SK-N-SH (cell line): ENCODE measurements at regions not wholly inside any gene's neighbourhood (a gene's known extent, or its start where the extent isn't known, plus 50 kb on each side); places are given as distances from the start of the nearest gene placed in this dataset.

Experiments
- CTCF ChIA-PET: fragments of 300-600, 350-600 bp; formaldehyde crosslinking; extraction: SDS; loops from one replicate; lab custom pipeline; 2021; lab: Yijun Ruan, JAX
- POLR2A ChIA-PET: fragments of 350-600 bp; sonication (Branson Sonifier 250); formaldehyde crosslinking; extraction: SDS; loops from one replicate; lab custom pipeline; 2020; ENCODE audit warnings: antibody characterized with exemption, inconsistent platforms; lab: Yijun Ruan, JAX
- DNase-seq: peaks from one replicate; pipeline ENCODE4 v3.0.0; 2012
- H2AFZ ChIP-seq: fragments of 200-600 bp; sonication (generic); 2 replicates; pipeline ENCODE4 v1.8.1; 2016; ENCODE audit warnings: antibody characterized with exemption, mild to moderate bottlenecking, low read depth
- H3F3A ChIP-seq: fragments of 200-600 bp; sonication (generic); replicated peaks from 2 replicates; pipeline ENCODE3; 2016; ENCODE audit warnings: antibody characterized with exemption, mild to moderate bottlenecking; ENCODE audit not compliant: insufficient read depth
- H3K27ac ChIP-seq, 2 experiments: fragments of 200-500 bp in 1 of 2; fragments of 200-600 bp in 1 of 2; sonication (Bioruptor generic) in 1 of 2; sonication (generic), shearing (Covaris generic) in 1 of 2; 2 replicates each; pipeline versions ENCODE4 v1.5.1 to v1.6.1; 2014 to 2016; ENCODE audit warnings: low read depth in 2 of 2, inconsistent platforms in 1 of 2, low read length in 1 of 2, mild to moderate bottlenecking in 1 of 2, mixed read lengths in 1 of 2
- H3K27me3 ChIP-seq: fragments of 200-600 bp; sonication (generic), shearing (Covaris generic); 2 replicates; pipeline ENCODE4 v1.6.1; 2016; ENCODE audit warnings: mixed run types; ENCODE audit not compliant: insufficient read depth
- H3K36me3 ChIP-seq, 2 experiments: fragments of 200-500 bp in 1 of 2; fragments of 200-600 bp in 1 of 2; sonication (Bioruptor generic) in 1 of 2; sonication (generic) in 1 of 2; replicated peaks in 1 of 2; 2 replicates each; pipeline versions ENCODE3 to v1.5.1; 2014 to 2016; ENCODE audit warnings: low read length in 1 of 2, mild to moderate bottlenecking in 1 of 2; ENCODE audit not compliant: insufficient read depth in 2 of 2, control insufficient read depth in 1 of 2
- H3K4me1 ChIP-seq, 2 experiments: fragments of 200-500 bp in 1 of 2; fragments of 200-600 bp in 1 of 2; sonication (Bioruptor generic) in 1 of 2; sonication (generic), shearing (Covaris generic) in 1 of 2; 2 replicates each; pipeline versions ENCODE4 v1.5.1 to v1.6.1; 2014 to 2016; ENCODE audit warnings: low read depth in 1 of 2, low read length in 1 of 2, mixed run types in 1 of 2; ENCODE audit not compliant: insufficient read depth in 2 of 2, control insufficient read depth in 1 of 2
- H3K4me2 ChIP-seq: fragments of 200-600 bp; sonication (generic), shearing (Covaris generic); 2 replicates; pipeline ENCODE4 v1.6.1; 2017; ENCODE audit warnings: mixed run types
- H3K4me3 ChIP-seq, 2 experiments: fragments of 200-500 bp in 1 of 2; fragments of 200-600 bp in 1 of 2; sonication (Bioruptor generic) in 1 of 2; sonication (generic), shearing (Covaris generic) in 1 of 2; 2 replicates each; pipeline versions ENCODE4 v1.5.1 to v1.8.1; 2014 to 2016; ENCODE audit warnings: low read depth in 2 of 2, inconsistent platforms in 1 of 2, low read length in 1 of 2, mild to moderate bottlenecking in 1 of 2, mixed read lengths in 1 of 2, moderate library complexity in 1 of 2
- H3K79me2 ChIP-seq: fragments of 200-600 bp; sonication (generic); 2 replicates; pipeline ENCODE4 v1.8.1; 2017; ENCODE audit warnings: mild to moderate bottlenecking; ENCODE audit not compliant: insufficient read depth
- H3K9ac ChIP-seq: fragments of 200-600 bp; sonication (generic); 2 replicates; pipeline ENCODE4 v1.6.1; 2017; ENCODE audit warnings: mixed run types
- H3K9me2 ChIP-seq: fragments of 200-600 bp; sonication (generic); 2 replicates; pipeline ENCODE4 v1.6.1; 2017; ENCODE audit warnings: mixed run types
- H3K9me3 ChIP-seq: fragments of 200-600 bp; sonication (generic); 2 replicates; pipeline ENCODE4 v1.6.1; 2017; ENCODE audit warnings: mixed run types, mild to moderate bottlenecking, moderate library complexity
- H4K20me1 ChIP-seq: fragments of 200-600 bp; sonication (generic); 2 replicates; pipeline ENCODE4 v1.6.1; 2017; ENCODE audit warnings: mild to moderate bottlenecking, mixed run types; ENCODE audit not compliant: insufficient read depth
- FOXJ3 ChIP-seq: sonication (generic); formaldehyde crosslinking; IDR thresholded peaks from 2 replicates; pipeline ENCODE4 v1.5.1; 2020; ENCODE audit warnings: mild to moderate bottlenecking, missing genetic modification reagents
- GABPA ChIP-seq: IDR thresholded peaks from 2 replicates; pipeline ENCODE4 v1.4.0; 2012; ENCODE audit warnings: low read depth, mild to moderate bottlenecking
- GATA2 ChIP-seq: sonication (generic); formaldehyde crosslinking; IDR thresholded peaks from 2 replicates; pipeline ENCODE4 v1.5.0; 2020; ENCODE audit warnings: mild to moderate bottlenecking, missing genetic modification reagents
- MEF2A ChIP-seq: IDR thresholded peaks from 2 replicates; pipeline ENCODE4 v1.4.0; 2012; ENCODE audit warnings: low read depth, borderline replicate concordance
- NFIC ChIP-seq: IDR thresholded peaks from 2 replicates; pipeline ENCODE4 v1.4.0; 2012; ENCODE audit warnings: borderline replicate concordance
- RXRA ChIP-seq: IDR thresholded peaks from 2 replicates; pipeline ENCODE4 v1.4.0; 2012; ENCODE audit warnings: low read depth, mild to moderate bottlenecking, borderline replicate concordance
- SIN3A ChIP-seq: IDR thresholded peaks from 2 replicates; pipeline ENCODE4 v1.6.1; 2012; ENCODE audit warnings: low read depth, mild to moderate bottlenecking, low read length, moderate library complexity, borderline replicate concordance
- TAF1 ChIP-seq: IDR thresholded peaks from 2 replicates; pipeline ENCODE4 v1.6.1; 2012; ENCODE audit warnings: low read depth, mild to moderate bottlenecking, low read length, moderate library complexity, borderline replicate concordance
- TCF12 ChIP-seq: IDR thresholded peaks from 2 replicates; pipeline ENCODE4 v1.4.0; 2012
- WGBS: methylation state at CpG from one replicate; pipeline ENCODE4 v1.1.6; 2017; ENCODE audit warnings: low lambda C conversion rate; 5-methylcytosine and 5-hydroxymethylcytosine counted together
- small RNA-seq, 7 experiments: library from RNA; depleted of rRNA; stranded (forward); fragments of <200 nt; gene quantifications; one replicate each; pipeline ENCODE3, GENCODE V24; 2012
- TF ChIP-seq, protein P1 (sequence below): IDR thresholded peaks from 2 replicates; pipeline ENCODE4 v1.4.0; 2012; ENCODE audit warnings: low read depth, borderline replicate concordance

DNA sequence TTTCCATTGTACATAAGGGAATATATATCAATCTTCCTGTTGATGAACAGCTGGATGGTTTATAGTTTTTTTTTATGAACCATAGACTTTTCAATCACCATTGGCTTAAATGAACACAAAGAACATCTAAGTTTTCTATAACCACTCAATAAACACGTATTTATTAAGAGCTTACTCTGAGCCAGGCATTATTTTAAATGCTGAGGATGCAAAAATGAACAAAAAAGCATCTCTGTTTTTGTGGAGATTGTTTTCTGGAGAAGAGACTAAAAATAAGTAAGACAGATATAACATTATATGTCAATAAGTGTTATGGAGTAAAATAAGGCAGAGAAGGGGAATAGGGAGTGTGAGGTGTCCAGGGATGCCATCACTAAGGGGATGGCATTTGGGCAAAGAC, 52.1 kb upstream of the SLC24A2 start:
- ChIA-PET CTCF (interaction anchor here (0.7 kb wide), 1 partner anchor 25 kb away, joined by 3 read pairs; no protein-coding TSS in a partner anchor), POLR2A (no interaction called here)
- no peak for TF ChIP-seq NFIC
- no peak for TF ChIP-seq TAF1
- TF ChIP-seq GABPA = no peak
- no peak for TF ChIP-seq SIN3A
- TF ChIP-seq, protein P1, sequence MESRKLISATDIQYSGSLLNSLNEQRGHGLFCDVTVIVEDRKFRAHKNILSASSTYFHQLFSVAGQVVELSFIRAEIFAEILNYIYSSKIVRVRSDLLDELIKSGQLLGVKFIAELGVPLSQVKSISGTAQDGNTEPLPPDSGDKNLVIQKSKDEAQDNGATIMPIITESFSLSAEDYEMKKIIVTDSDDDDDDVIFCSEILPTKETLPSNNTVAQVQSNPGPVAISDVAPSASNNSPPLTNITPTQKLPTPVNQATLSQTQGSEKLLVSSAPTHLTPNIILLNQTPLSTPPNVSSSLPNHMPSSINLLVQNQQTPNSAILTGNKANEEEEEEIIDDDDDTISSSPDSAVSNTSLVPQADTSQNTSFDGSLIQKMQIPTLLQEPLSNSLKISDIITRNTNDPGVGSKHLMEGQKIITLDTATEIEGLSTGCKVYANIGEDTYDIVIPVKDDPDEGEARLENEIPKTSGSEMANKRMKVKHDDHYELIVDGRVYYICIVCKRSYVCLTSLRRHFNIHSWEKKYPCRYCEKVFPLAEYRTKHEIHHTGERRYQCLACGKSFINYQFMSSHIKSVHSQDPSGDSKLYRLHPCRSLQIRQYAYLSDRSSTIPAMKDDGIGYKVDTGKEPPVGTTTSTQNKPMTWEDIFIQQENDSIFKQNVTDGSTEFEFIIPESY = no peak
- no peak for TF ChIP-seq MEF2A
- TF ChIP-seq GATA2 (CRISPR knock-in tag) = no peak
- no peak for TF ChIP-seq RXRA
- TF ChIP-seq FOXJ3 = no peak
- no peak for TF ChIP-seq TCF12
- WGBS = 0% methylated on average over 1 of the region's 1 CpG
- Histone ChIP-seq H3K4me1 (no peaks in the 10 kb centered on the region), H3K27ac (no peak overlapping the region), H3K9ac (no peak overlapping the region), H2AFZ (no peak overlapping the region), H3K36me3 (no peaks in the 10 kb centered on the region), H3K79me2 (no peaks in the 10 kb centered on the region), H3K9me3 (no peaks in the 10 kb centered on the region), H3K4me2 (no peak overlapping the region), H3F3A (no peaks in the 10 kb centered on the region), H3K27me3 (no peaks in the 10 kb centered on the region), H3K4me3 (no peak overlapping the region), H3K9me2 (no peaks in the 10 kb centered on the region), H4K20me1 (no peaks in the 10 kb centered on the region)
- no peak for DNase-seq

Small RNA genes lying in the stretch of these regions (small RNA-seq; reads per million reads assigned to genes)
- 0 reads per million in 7 experiments for gene AL158077.1
